Stimulated activated CD8-positive, alpha-beta memory T cell treated with anti-CD3 and anti-CD28 coated beads, Interleukin-15, amount 100 ng/mL, for 1 hour (primary cell): ENCODE measurements at regions not wholly inside any gene's neighbourhood (a gene's known extent, or its start where the extent isn't known, plus 50 kb on each side); places are given as distances from the start of the nearest gene placed in this dataset.

ENCODE experiments used
- DNase-seq: peaks from one replicate; pipeline ENCODE4 v3.0.0-alpha.2; 2020; ENCODE audit warnings: low read depth

- no peak for DNase-seq
Measured at GRCh38 chr15:97174886-97175540, 785.5 kb upstream of the ARRDC4 start.

- DNase-seq: no peak
Measured at GRCh38 chr15:97177151-97177577, 783.3 kb upstream of the ARRDC4 start.

- no peak for DNase-seq
Measured at GRCh38 chr15:97182581-97182980, 777.9 kb upstream of the ARRDC4 start.

- DNase-seq: no peak
Measured at GRCh38 chr15:97189162-97189780, 771.2 kb upstream of the ARRDC4 start.

GRCh38 chr15:97194750-97195149 lies 765.8 kb upstream of the ARRDC4 start:
- DNase-seq: no peak

- DNase-seq: no peak
Measured at GRCh38 chr15:97196048-97197014, 764.2 kb upstream of the ARRDC4 start.

- no peak for DNase-seq
Measured at GRCh38 chr15:97199393-97200051, 761.0 kb upstream of the ARRDC4 start.

- no peak for DNase-seq
Measured at GRCh38 chr15:97200161-97200560, 760.3 kb upstream of the ARRDC4 start.

- DNase-seq: no peak
Measured at GRCh38 chr15:97210277-97210676, 750.2 kb upstream of the ARRDC4 start.

- no peak for DNase-seq
Measured at GRCh38 chr15:97215629-97216028, 744.9 kb upstream of the ARRDC4 start.

- no peak for DNase-seq
Measured at GRCh38 chr15:97224191-97224641, 736.3 kb upstream of the ARRDC4 start.

- no peak for DNase-seq
Measured at GRCh38 chr15:97234851-97235610, 725.5 kb upstream of the ARRDC4 start.

- no peak for DNase-seq
Measured at GRCh38 chr15:97235611-97235985, 724.9 kb upstream of the ARRDC4 start.

GRCh38 chr15:97236140-97236539 lies 724.4 kb upstream of the ARRDC4 start:
- DNase-seq: no peak

GRCh38 chr15:97237160-97237559 lies 723.3 kb upstream of the ARRDC4 start:
- DNase-seq: no peak

GRCh38 chr15:97248376-97248775 lies 712.1 kb upstream of the ARRDC4 start:
- DNase-seq: no peak

- DNase-seq: no peak
Measured at GRCh38 chr15:97259943-97260342, 700.6 kb upstream of the ARRDC4 start.

GRCh38 chr15:97301166-97301565 lies 659.3 kb upstream of the ARRDC4 start:
- DNase-seq: no peak

- DNase-seq: no peak
Measured at GRCh38 chr15:97316362-97316761, 644.1 kb upstream of the ARRDC4 start.

GRCh38 chr15:97317163-97317562 lies 643.3 kb upstream of the ARRDC4 start:
- no peak for DNase-seq

- no peak for DNase-seq
Measured at GRCh38 chr15:97319291-97319690, 641.2 kb upstream of the ARRDC4 start.
